ENCODE measurements at regions not wholly inside any gene's neighbourhood (a gene's known extent, or its start where the extent isn't known, plus 50 kb on each side); places are given as distances from the start of the nearest gene placed in this dataset.

DNA sequence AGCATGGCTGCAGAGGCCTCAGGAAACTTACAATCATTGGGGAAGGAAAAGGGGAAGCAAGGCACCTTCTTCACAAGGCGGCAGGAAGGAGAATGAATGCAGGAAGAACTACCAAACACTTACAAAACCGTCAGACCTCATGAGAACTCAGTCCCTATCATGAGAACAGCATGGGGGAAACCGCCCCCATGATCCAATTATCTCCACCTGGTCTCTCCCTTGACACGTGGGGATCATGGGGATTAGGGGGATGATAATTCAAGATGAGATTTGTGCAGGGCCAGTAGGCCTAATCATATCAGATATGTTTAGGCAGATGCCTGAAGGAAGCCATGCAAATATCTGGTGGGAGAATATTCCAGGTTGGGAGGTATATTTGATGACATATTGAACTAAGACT lies 1176.4 kb upstream of the CDH18 start:
- H3K27me3 ChIP-seq: no peaks in the 10 kb centered on the region
- 69 to 77% methylated on average over 4 of the region's 4 CpGs for WGBS, 2 donors
- intact Hi-C loops (cut with DNase I): no loop called here

DNA sequence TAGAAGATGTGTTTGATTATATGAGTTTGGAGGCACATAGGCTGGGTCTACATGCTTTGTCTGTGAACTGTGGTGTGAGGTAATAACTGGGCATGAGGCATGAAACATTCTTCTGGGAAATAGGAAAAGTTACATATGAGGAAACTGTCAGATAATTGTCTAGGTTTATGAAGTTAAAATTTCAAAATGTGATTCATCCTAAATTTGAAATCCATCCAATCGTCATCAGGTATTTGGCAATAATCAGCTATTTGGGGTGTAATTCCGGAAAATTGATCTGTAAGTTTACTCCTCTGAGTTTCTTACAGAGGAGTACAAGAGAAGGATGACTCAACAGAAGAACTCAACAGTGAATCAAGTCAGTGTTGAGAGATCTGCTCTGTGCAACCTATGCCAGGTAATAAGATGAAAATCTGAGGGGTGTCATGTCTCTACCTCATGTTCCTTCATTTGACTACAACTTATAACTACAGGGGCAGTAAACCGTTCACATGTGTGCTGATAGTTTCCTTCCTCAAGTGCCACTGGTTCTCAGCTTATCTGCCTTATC lies 1171.6 kb upstream of the CDH18 start:
- no peak overlapping the region for H3K4me3 ChIP-seq
- H3K4me1 ChIP-seq: no peaks in the 10 kb centered on the region
- WGBS, 2 donors: 77 to 81% methylated on average over 3 of the region's 3 CpGs
- H3K27ac ChIP-seq: no peak overlapping the region
- no peaks in the 10 kb centered on the region for H3K9me3 ChIP-seq
- intact Hi-C loops (cut with DNase I): no loop called here
- H3K27me3 ChIP-seq: no peaks in the 10 kb centered on the region
- no peaks in the 10 kb centered on the region for H3K36me3 ChIP-seq
- no peak for DNase-seq
- TF ChIP-seq POLR2A (IDR thresholded peaks at IDR 0.05): no peak
- no peak for TF ChIP-seq POLR2AphosphoS5 (IDR thresholded peaks at IDR 0.05)
- TF ChIP-seq EP300 (IDR thresholded peaks at IDR 0.05): no peak
- no peak for TF ChIP-seq CTCF (IDR thresholded peaks at IDR 0.05)

More for the DNA sequence above, 1176.4 kb upstream of the CDH18 start:
- no peak for TF ChIP-seq CTCF (IDR thresholded peaks at IDR 0.05)
- no peak for TF ChIP-seq POLR2A (IDR thresholded peaks at IDR 0.05)
- no peak for TF ChIP-seq EP300 (IDR thresholded peaks at IDR 0.05)
- no peak for TF ChIP-seq POLR2AphosphoS5 (IDR thresholded peaks at IDR 0.05)
- Histone ChIP-seq H3K27ac (no peak overlapping the region), H3K4me1 (no peaks in the 10 kb centered on the region), H3K4me3 (no peak overlapping the region), H3K36me3 (no peaks in the 10 kb centered on the region), H3K9me3 (no peaks in the 10 kb centered on the region)
- DNase-seq: no peak

DNA sequence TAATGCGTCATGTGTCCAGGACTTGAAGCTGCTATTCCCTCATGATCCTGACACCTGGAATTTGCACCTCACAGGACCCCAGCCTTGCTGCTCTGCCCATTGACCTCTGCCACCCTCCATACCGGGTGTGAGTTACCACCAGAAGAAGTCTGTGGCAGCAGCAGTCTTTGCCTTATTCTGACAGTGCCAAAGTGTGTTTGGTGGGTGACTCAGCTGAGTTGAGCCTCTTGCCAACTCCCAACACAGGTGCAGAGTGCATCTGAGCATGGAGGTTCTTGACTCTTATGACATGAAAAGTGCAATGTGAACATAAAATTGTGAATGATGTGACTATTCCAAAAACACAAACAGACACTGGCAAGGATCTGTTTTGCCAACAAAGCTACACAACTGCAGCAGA lies 1166.5 kb upstream of the CDH18 start:
- TF ChIP-seq CTCF (IDR thresholded peaks at IDR 0.05) (no peak), POLR2A (IDR thresholded peaks at IDR 0.05) (no peak), POLR2AphosphoS5 (IDR thresholded peaks at IDR 0.05) (no peak), EP300 (IDR thresholded peaks at IDR 0.05) (no peak)
- Histone ChIP-seq H3K4me3 (no peak overlapping the region), H3K36me3 (no peaks in the 10 kb centered on the region), H3K4me1 (no peaks in the 10 kb centered on the region), H3K27me3 (no peaks in the 10 kb centered on the region), H3K27ac (no peak overlapping the region), H3K9me3 (no peaks in the 10 kb centered on the region)
- intact Hi-C loops (cut with DNase I): no loop called here
- 86 to 90% methylated on average over 2 of the region's 2 CpGs for WGBS, 2 donors
- DNase-seq: no peak

DNA sequence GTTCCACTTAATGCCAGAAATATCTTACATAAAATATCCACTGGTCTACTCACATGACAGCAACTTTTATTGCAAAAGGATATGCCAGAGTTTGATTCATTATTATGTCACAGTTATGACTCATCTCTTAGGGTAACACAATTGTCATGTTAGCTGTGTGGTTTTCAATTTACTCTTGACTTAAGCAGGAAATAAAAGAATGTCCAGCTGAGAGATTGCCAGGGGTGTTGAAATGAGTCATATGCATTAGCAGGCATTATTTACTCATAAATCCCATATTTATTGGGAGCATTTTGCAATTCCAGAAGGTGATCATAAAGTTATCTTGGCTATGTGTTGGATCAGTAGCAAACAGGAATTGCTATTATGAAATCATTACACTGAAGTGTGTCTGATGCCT lies 1164.6 kb upstream of the CDH18 start:
- H3K36me3 ChIP-seq: no peaks in the 10 kb centered on the region
- H3K27me3 ChIP-seq: no peaks in the 10 kb centered on the region
- H3K27ac ChIP-seq: no peak overlapping the region
- intact Hi-C loops (cut with DNase I): no loop called here
- TF ChIP-seq POLR2AphosphoS5 (IDR thresholded peaks at IDR 0.05) (peak in 1 of 4 donors; percentile 12), POLR2A (IDR thresholded peaks at IDR 0.05) (no peak), EP300 (IDR thresholded peaks at IDR 0.05) (no peak), CTCF (IDR thresholded peaks at IDR 0.05) (no peak)
- H3K9me3 ChIP-seq: no peaks in the 10 kb centered on the region
- no peak overlapping the region for H3K4me3 ChIP-seq
- H3K4me1 ChIP-seq: no peaks in the 10 kb centered on the region
- DNase-seq: no peak

DNA sequence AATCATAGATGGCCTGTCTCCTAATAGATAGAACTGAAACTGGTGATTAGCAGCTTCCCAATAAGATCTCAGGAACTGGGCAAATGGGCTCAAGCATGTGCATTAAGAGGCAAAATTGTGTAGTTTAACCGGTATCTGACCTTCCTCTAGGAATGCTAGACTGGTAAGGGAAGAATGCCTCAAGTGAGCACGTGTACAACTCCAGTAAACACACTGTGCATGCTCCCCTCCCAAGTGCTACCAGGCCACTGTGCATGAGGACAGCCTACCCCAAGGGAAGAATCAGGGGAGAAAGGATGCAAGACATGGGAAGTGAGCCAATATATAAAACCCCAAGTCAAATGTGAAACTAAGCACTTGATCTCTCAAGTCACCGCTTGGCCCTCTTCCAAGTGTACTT lies 1157.4 kb upstream of the CDH18 start:
- H3K4me3 ChIP-seq: no peak overlapping the region
- no peaks in the 10 kb centered on the region for H3K9me3 ChIP-seq
- DNase-seq: no peak
- no peaks in the 10 kb centered on the region for H3K4me1 ChIP-seq
- H3K27me3 ChIP-seq: no peaks in the 10 kb centered on the region
- H3K27ac ChIP-seq: no peak overlapping the region
- H3K36me3 ChIP-seq: no peaks in the 10 kb centered on the region
- no peak for TF ChIP-seq POLR2AphosphoS5 (IDR thresholded peaks at IDR 0.05)
- no peak for TF ChIP-seq CTCF (IDR thresholded peaks at IDR 0.05)
- no peak for TF ChIP-seq POLR2A (IDR thresholded peaks at IDR 0.05)
- no peak for TF ChIP-seq EP300 (IDR thresholded peaks at IDR 0.05)
- intact Hi-C loops (cut with DNase I): no loop called here
- WGBS, 2 donors: 75 to 76% methylated on average over 3 of the region's 3 CpGs
